Fibroblast of skin of left biceps (primary cell): ENCODE measurements at regions not wholly inside any gene's neighbourhood (a gene's known extent, or its start where the extent isn't known, plus 50 kb on each side); places are given as distances from the start of the nearest gene placed in this dataset.

ENCODE experiments used
- DNase-seq, 2 experiments: peaks; one replicate each; pipeline ENCODE4 v3.0.0-alpha.2; 2013; ENCODE audit warnings: low read depth in 2 of 2

- DNase-seq = no peak
Measured at GRCh38 chr2:2765839-2766495, 434.9 kb upstream of the MYT1L start.

DNA sequence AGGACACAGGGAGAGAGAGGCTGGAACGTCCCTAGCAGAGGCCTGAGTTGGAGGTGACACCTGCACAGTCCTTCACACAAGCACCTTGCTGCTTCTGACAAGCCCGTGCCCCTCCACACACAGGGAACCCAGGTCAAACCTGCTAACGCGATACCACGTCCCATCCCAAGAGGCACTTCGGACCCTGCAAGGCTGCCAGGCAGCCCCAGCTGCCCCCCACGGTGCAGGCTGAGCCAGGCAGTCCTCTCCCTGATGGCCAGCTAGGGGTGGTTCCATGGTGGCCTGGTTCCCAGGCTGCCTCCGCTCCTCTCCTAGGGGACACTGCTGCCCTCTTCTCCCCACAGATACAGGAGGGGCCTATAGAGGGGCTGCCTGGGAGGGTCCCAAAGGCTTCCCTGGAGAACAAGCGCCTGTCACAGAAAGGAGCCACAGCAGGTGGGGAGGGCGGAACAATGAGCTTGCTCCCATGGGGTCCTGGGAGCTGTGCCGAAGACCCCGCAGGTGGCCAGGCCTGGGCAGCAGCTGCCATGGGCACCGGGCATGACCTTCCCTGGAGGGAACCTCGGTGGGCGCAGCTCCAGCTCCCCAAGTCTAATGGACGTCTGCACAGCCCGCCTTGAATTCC lies 434.2 kb upstream of the MYT1L start:
- no peak for DNase-seq

GRCh38 chr2:2764739-2765138 lies 433.7 kb upstream of the MYT1L start:
- DNase-seq = no peak

DNA sequence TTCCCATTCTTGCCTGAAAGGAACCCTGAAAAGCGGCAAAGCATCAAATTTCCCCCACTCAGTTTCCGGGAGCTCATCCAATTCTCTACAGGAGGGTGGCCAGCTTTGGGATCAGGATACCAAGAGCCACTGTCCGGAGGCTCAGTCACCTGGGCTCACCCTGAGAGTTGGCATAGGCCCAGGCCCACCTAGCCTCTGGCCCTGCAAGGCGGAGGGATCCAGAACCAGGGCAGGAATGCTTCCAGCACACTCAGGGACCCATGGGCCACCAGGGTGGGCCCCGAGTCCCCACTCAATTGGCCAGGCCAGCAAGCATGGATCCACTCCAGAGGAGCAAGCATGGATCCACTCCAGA lies 432.9 kb upstream of the MYT1L start:
- DNase-seq = no peak

- no peak for DNase-seq
Measured at GRCh38 chr2:2763351-2764000, 432.4 kb upstream of the MYT1L start.

- DNase-seq = no peak
Measured at GRCh38 chr2:2762913-2763312, 431.8 kb upstream of the MYT1L start.

DNA sequence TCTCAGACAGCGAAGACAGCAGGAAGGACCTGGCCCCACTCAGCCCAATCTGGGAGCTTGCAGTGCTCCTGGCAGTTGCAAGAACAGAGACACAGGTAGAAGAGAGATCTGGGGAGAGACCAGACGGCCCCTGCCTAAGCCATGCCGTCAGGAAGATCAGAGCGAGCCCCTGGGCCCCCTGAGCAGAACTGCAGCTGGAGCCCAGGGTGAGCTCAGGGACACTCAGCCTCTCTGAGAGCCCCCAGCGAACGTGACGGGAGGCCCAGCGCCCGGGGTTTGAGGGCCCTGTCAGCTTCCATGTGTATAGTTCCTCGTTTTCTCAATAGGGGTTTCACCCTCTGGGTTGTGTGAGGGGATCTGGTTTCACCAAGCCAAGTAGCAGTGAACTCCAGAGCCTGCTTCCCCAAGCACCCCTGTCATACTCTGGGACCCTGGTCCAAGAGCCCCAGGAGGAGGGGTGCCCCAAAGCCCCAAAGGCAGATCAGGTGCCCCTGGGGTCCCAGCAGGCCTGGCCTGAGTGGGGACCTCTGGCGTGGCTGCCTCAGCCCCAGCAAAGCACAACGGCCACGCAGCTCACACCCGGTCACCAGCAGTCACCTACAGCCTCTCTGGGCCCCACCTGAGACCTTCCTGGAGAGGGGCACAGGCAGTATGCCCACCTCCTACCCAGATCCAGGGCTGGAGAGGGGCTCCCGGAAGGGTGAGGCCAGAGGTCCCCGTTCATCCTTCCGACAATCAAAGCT lies 431.3 kb upstream of the MYT1L start:
- no peak for DNase-seq

- DNase-seq = no peak
Measured at GRCh38 chr2:2758793-2759367, 427.8 kb upstream of the MYT1L start.

- no peak for DNase-seq
Measured at GRCh38 chr2:2757764-2758163, 426.7 kb upstream of the MYT1L start.

GRCh38 chr2:2756886-2757285 lies 425.8 kb upstream of the MYT1L start:
- no peak for DNase-seq

DNA sequence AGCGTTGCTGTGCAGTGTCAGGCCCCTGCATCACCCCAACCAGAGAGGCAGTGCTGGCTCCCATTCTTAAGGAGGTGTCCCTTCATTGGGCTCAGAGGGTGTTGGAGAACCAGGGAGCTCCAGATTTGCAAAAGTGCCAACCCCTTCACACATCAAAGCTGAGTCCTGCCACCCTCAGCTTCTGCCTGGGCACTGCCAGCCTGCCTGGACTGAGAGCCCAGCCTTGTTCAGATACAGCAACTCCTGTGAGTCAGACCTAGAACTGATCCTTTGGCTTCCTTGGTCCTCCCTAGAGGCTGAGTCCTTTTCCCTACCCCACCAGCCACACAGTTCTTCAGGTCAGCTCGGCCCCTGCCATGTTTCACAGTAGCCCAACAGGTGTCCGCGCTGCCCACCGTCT lies 424.9 kb upstream of the MYT1L start:
- DNase-seq = no peak

DNA sequence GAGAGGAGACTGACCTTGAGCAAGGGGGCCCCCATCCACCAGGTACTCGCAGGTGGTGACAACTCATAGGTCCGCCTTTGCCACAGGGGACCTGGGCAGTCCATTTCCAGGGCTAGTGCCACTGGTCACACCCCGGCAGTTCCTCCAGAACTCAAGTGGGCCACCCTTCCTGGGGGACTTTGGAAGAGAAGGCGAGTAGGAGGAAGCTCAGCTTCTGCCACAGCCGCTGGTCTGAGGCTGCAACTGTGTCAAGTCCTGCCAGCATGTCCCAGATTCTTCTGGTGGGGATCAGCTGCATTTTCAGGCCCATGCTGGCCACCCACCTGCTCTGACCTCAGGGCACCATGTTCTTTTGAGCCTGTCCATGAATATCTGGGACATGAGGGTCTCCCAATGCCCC lies 423.9 kb upstream of the MYT1L start:
- no peak for DNase-seq

- DNase-seq = no peak
Measured at GRCh38 chr2:2751715-2752315, 420.7 kb upstream of the MYT1L start.

DNA sequence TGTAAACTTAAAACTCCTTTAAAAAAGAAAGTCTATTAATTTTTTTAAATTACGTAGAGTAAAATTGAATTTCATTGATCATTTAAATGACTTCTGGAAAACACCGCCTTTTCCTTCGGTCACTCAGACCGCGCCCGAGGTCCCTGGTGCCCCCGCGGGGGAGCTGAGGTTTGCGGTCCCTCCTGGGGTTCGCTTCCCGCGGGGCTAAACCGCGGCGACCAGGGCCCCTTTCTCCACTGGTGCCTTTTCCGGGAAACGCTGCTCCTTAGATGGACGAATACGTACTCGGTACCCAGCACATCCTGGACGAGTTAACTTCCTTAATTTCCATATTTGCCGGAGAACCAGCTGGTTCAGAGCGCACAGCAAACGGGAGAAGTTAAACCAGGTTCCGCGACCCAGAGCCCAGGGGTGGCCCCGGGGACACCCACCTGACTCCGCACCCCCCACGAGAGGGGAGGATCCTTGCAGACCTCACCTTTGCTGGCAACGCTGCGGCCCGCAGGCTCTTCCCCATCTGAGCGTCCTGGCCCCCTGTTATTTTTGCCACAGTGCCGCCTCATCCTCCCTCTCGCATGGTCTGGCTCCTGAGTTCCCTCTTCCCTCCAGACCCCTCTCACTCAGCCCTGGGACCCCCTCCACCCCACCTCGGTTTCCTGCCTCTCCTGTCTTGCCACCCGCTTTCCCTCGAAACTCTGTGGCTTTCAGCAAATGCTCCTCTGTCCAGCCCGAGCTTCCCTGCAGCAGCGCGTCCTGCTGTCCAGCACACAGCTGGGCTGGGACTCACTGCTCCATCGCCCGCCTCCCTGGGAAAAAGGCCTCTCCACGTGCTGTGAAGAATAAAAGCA lies 420.0 kb upstream of the MYT1L start:
- no peak for DNase-seq

DNA sequence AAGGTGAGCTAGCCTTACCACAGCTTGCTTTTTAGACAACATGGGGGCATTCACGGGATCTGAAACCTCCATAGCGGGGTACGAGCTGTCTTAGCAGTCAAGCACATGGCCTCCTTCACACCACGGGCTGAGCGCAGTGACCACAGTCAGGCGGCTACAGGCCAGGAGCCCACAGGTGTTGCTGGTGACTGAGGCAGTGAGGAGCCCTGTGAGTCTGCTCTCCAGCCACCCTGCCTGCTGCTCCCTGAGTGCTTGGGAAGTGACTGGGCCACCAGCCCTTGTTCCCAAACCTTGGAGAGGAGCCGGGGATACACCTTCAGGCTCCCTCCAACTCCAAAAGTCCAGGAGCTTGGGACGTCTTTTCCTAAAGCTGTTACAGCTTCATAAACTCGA lies 418.1 kb upstream of the MYT1L start:
- no peak for DNase-seq

- no peak for DNase-seq
Measured at GRCh38 chr2:2748399-2749205, 417.5 kb upstream of the MYT1L start.

- DNase-seq = no peak
Measured at GRCh38 chr2:2747797-2748301, 416.8 kb upstream of the MYT1L start.

- DNase-seq = no peak
Measured at GRCh38 chr2:2746731-2747130, 415.7 kb upstream of the MYT1L start.

GRCh38 chr2:2744958-2745715 lies 414.1 kb upstream of the MYT1L start:
- no peak for DNase-seq
